HAP-1 (cell line): ENCODE measurements at regions not wholly inside any gene's neighbourhood (a gene's known extent, or its start where the extent isn't known, plus 50 kb on each side); places are given as distances from the start of the nearest gene placed in this dataset.

ENCODE experiments used
- DNase-seq, 2 experiments: peaks; one replicate each; pipeline ENCODE4 v3.0.0-alpha.2; 2016 to 2020; ENCODE audit warnings: low spot score in 2 of 2
- H3K27me3 ChIP-seq: fragments of 250-450 bp; sonication (Bioruptor Pico); 2 replicates; pipeline ENCODE4 v1.5.1; 2020; ENCODE audit warnings: low read depth, mild to moderate bottlenecking, moderate library complexity
- H3K36me3 ChIP-seq: fragments of 250-450 bp; sonication (Bioruptor Pico); replicated peaks from 2 replicates; pipeline ENCODE4 v1.5.1; 2020; ENCODE audit warnings: mild to moderate bottlenecking
- H3K4me1 ChIP-seq: fragments of 250-450 bp; sonication (Bioruptor Pico); 2 replicates; pipeline ENCODE4 v1.5.1; 2020; ENCODE audit warnings: mild to moderate bottlenecking
- H3K4me3 ChIP-seq: fragments of 250-450 bp; sonication (Bioruptor Pico); 2 replicates; pipeline ENCODE4 v1.5.1; 2020; ENCODE audit warnings: mild to moderate bottlenecking, moderate library complexity
- H3K9me3 ChIP-seq: fragments of 250-450 bp; sonication (Bioruptor Pico); 2 replicates; pipeline ENCODE4 v1.5.1; 2020; ENCODE audit warnings: mild to moderate bottlenecking, moderate library complexity
- in situ Hi-C: fragments of 300-500 bp; cut with MboI; formaldehyde crosslinking; loops from 3 replicates; pipeline ENCODE4 v1.14.3; 2020; ENCODE audit warnings: low sequenced_read_pairs, inconsistent platforms, mixed read lengths

- H3K27me3 ChIP-seq = 0 out of 2 replicates have a peak, but pooled peaks cover 5% of the 10 kb centered on the region
- in situ Hi-C loops = no loop called here
- no peaks in the 10 kb centered on the region for H3K36me3 ChIP-seq
- no peak overlapping the region for H3K4me3 ChIP-seq
- no peaks in the 10 kb centered on the region for H3K9me3 ChIP-seq
- DNase-seq = no peak
- H3K4me1 ChIP-seq = no peaks in the 10 kb centered on the region
Measured at GRCh38 chr6:165913676-165914570, 250.9 kb upstream of the PDE10A start.

GRCh38 chr6:165910184-165910966, 247.3 kb upstream of the PDE10A start:
- Histone ChIP-seq H3K4me1 (no peaks in the 10 kb centered on the region), H3K27me3 (0 out of 2 replicates have a peak, but pooled peaks cover 2% of the 10 kb centered on the region), H3K36me3 (no peaks in the 10 kb centered on the region), H3K9me3 (no peaks in the 10 kb centered on the region), H3K4me3 (no peak overlapping the region)
- in situ Hi-C loops = no loop called here
- DNase-seq = no peak

GRCh38 chr6:165906736-165907135, 243.7 kb upstream of the PDE10A start:
- in situ Hi-C loops = no loop called here

GRCh38 chr6:165905744-165906143, 242.7 kb upstream of the PDE10A start:
- DNase-seq = no peak
- H3K36me3 ChIP-seq = no peaks in the 10 kb centered on the region
- no peak overlapping the region for H3K4me3 ChIP-seq
- in situ Hi-C loops = no loop called here
- H3K4me1 ChIP-seq = no peaks in the 10 kb centered on the region
- no peaks in the 10 kb centered on the region for H3K27me3 ChIP-seq
- H3K9me3 ChIP-seq = no peaks in the 10 kb centered on the region

More at GRCh38 chr6:165906736-165907135, 243.7 kb upstream of the PDE10A start:
- Histone ChIP-seq H3K4me3 (no peak overlapping the region), H3K36me3 (no peaks in the 10 kb centered on the region), H3K27me3 (no peaks in the 10 kb centered on the region), H3K9me3 (no peaks in the 10 kb centered on the region), H3K4me1 (no peaks in the 10 kb centered on the region)
- no peak for DNase-seq

- H3K9me3 ChIP-seq = no peaks in the 10 kb centered on the region
- no peak overlapping the region for H3K4me3 ChIP-seq
- H3K36me3 ChIP-seq = no peaks in the 10 kb centered on the region
- no peak for DNase-seq
- in situ Hi-C loops = no loop called here
- no peaks in the 10 kb centered on the region for H3K4me1 ChIP-seq
- H3K27me3 ChIP-seq = no peaks in the 10 kb centered on the region
Measured at GRCh38 chr6:165900970-165901369, 237.9 kb upstream of the PDE10A start.

GRCh38 chr6:165899611-165900010, 236.6 kb upstream of the PDE10A start:
- Histone ChIP-seq H3K4me3 (no peak overlapping the region), H3K9me3 (no peaks in the 10 kb centered on the region), H3K27me3 (no peaks in the 10 kb centered on the region), H3K4me1 (no peaks in the 10 kb centered on the region), H3K36me3 (no peaks in the 10 kb centered on the region)
- in situ Hi-C loops = no loop called here
- no peak for DNase-seq

GRCh38 chr6:165895421-165896165, 232.6 kb upstream of the PDE10A start:
- Histone ChIP-seq H3K27me3 (no peaks in the 10 kb centered on the region), H3K4me3 (no peak overlapping the region), H3K9me3 (no peaks in the 10 kb centered on the region), H3K36me3 (no peaks in the 10 kb centered on the region), H3K4me1 (no peaks in the 10 kb centered on the region)
- in situ Hi-C loops = no loop called here
- DNase-seq = no peak

GRCh38 chr6:165894171-165894825, 231.3 kb upstream of the PDE10A start:
- in situ Hi-C loops = no loop called here
- Histone ChIP-seq H3K4me3 (no peak overlapping the region), H3K27me3 (no peaks in the 10 kb centered on the region), H3K36me3 (no peaks in the 10 kb centered on the region), H3K9me3 (no peaks in the 10 kb centered on the region), H3K4me1 (no peaks in the 10 kb centered on the region)
- DNase-seq = no peak

- H3K4me3 ChIP-seq = no peak overlapping the region
- no peaks in the 10 kb centered on the region for H3K36me3 ChIP-seq
- no peaks in the 10 kb centered on the region for H3K4me1 ChIP-seq
- no peaks in the 10 kb centered on the region for H3K27me3 ChIP-seq
- in situ Hi-C loops = no loop called here
- DNase-seq = no peak
- H3K9me3 ChIP-seq = no peaks in the 10 kb centered on the region
Measured at GRCh38 chr6:165893431-165893830, 230.4 kb upstream of the PDE10A start.

- in situ Hi-C loops = no loop called here
- H3K9me3 ChIP-seq = no peaks in the 10 kb centered on the region
- no peaks in the 10 kb centered on the region for H3K27me3 ChIP-seq
- H3K36me3 ChIP-seq = no peaks in the 10 kb centered on the region
- no peak for DNase-seq
- no peak overlapping the region for H3K4me3 ChIP-seq
- no peaks in the 10 kb centered on the region for H3K4me1 ChIP-seq
Measured at GRCh38 chr6:165891320-165891719, 228.3 kb upstream of the PDE10A start.

- no peaks in the 10 kb centered on the region for H3K27me3 ChIP-seq
- in situ Hi-C loops = no loop called here
- no peak for DNase-seq
Measured at GRCh38 chr6:165890404-165890735, 227.3 kb upstream of the PDE10A start.

GRCh38 chr6:165889636-165890403, 226.8 kb upstream of the PDE10A start:
- in situ Hi-C loops = loop anchor here (5.0 kb wide), 1 partner anchor 207 kb away; no protein-coding TSS in a partner anchor
- H3K9me3 ChIP-seq = no peaks in the 10 kb centered on the region
- DNase-seq = peak; percentile 31 to 66
- H3K27me3 ChIP-seq = no peaks in the 10 kb centered on the region
- no peaks in the 10 kb centered on the region for H3K4me1 ChIP-seq
- H3K4me3 ChIP-seq = no peak overlapping the region
- no peaks in the 10 kb centered on the region for H3K36me3 ChIP-seq

More at GRCh38 chr6:165890404-165890735, 227.3 kb upstream of the PDE10A start:
- Histone ChIP-seq H3K4me1 (no peaks in the 10 kb centered on the region), H3K4me3 (no peak overlapping the region), H3K36me3 (no peaks in the 10 kb centered on the region), H3K9me3 (no peaks in the 10 kb centered on the region)
